Psoas muscle (tissue), 7 donors: ENCODE measurements at regions not wholly inside any gene's neighbourhood (a gene's known extent, or its start where the extent isn't known, plus 50 kb on each side); places are given as distances from the start of the nearest gene placed in this dataset.

ENCODE experiments used
- ATAC-seq, 4 donors: fragments of 200-7000 bp; cut with Tn5 transposase; one replicate each; pipeline ENCODE4 v1.9.1; 2020; ENCODE audit warnings: moderate library complexity in 3 of 4, mild to moderate bottlenecking in 2 of 4
- DNase-seq, 2 donors: peaks; one replicate each; pipeline ENCODE4 v3.0.0-alpha.2; 2020
- H3K27ac ChIP-seq: fragments of 200-600 bp; one replicate; pipeline ENCODE4 v1.8.0; 2022
- H3K27me3 ChIP-seq, 3 donors: fragments of 200-600 bp in 1 of 3; one replicate each; pipeline versions ENCODE4 v1.6.1 to v1.8.0; 2013 to 2022; ENCODE audit warnings: low read length in 2 of 3, mild to moderate bottlenecking in 2 of 3, moderate library complexity in 1 of 3; ENCODE audit not compliant: insufficient read depth in 3 of 3
- H3K36me3 ChIP-seq, 2 donors: fragments of 200-600 bp in 1 of 2; one replicate each; pipeline versions ENCODE4 v1.6.1 to v1.8.0; 2013 to 2022; ENCODE audit warnings: low read depth in 1 of 2, mild to moderate bottlenecking in 1 of 2, moderate library complexity in 1 of 2; ENCODE audit not compliant: insufficient read depth in 1 of 2
- H3K4me1 ChIP-seq: fragments of 200-600 bp; one replicate; pipeline ENCODE4 v1.8.0; 2022
- H3K4me3 ChIP-seq: fragments of 200-600 bp; one replicate; pipeline ENCODE4 v1.8.0; 2022; ENCODE audit warnings: mild to moderate bottlenecking
- H3K9me3 ChIP-seq: fragments of 200-600 bp; one replicate; pipeline ENCODE4 v1.8.0; 2022
- WGBS, 3 donors: extraction: QIAGEN DNeasy Blood & Tissue Kit; methylation state at CpG; one replicate each; pipeline versions ENCODE4 v1.1.6 to v1.1.7; 2013; 5-methylcytosine and 5-hydroxymethylcytosine counted together
- intact Hi-C, 2 donors: fragments of 100-400 bp; cut with DNase I; formaldehyde crosslinking; loops; one replicate each; pipeline versions ENCODE4 v1.11.0 to v1.14.2; 2022
- TF ChIP-seq, protein P1 (sequence below): fragments of 200-600 bp; IDR thresholded peaks from one replicate; pipeline ENCODE4 v1.8.0; 2022; ENCODE audit warnings: antibody characterized with exemption
- donor health status: healthy with polysubstance abuse.
- donor health status: DM: no; HTN: no; CAD: no; lungs with moderate emphysema.
- donor health status: Bipolar disorder and iron deficiency.
- donor health status: healthy.
- donor health status: DM: yes; HTN: yes; CAD: no.
- donor health status: DM: no; HTN: no; CAD: no.
- donor health status: DM: yes; HTN: yes; CAD: no.

DNA sequence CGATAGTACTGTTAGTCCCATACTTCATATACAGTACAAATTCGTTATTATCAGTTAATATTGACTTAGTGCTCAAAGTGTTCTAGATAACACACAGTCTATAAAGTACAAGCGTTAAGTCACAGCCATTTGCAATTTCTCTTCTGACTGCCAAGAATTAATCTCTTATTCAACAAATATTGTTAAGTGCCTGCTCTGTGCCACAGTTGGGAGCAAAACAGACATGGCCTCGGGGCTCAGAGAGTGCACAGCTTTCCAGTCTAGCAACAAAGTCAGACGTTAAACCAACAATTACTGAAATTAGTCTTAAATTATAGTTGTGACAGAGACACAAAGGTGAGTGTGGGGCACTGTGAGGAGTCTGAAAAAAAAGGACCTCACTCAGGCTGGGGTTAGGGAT lies 113.0 kb upstream of the DPP6 start:
- DNase-seq (no peak), ATAC-seq (no peak)
- intact Hi-C loops: no loop called here
- H3K27me3 ChIP-seq: no peaks in the 10 kb centered on the region
- WGBS, 3 donors: 67 to 74% (median 72%) methylated on average over 5 of the region's 5 CpGs
- no peaks in the 10 kb centered on the region for H3K36me3 ChIP-seq
- H3K9me3 ChIP-seq: no peaks in the 10 kb centered on the region
- TF ChIP-seq, protein P1, sequence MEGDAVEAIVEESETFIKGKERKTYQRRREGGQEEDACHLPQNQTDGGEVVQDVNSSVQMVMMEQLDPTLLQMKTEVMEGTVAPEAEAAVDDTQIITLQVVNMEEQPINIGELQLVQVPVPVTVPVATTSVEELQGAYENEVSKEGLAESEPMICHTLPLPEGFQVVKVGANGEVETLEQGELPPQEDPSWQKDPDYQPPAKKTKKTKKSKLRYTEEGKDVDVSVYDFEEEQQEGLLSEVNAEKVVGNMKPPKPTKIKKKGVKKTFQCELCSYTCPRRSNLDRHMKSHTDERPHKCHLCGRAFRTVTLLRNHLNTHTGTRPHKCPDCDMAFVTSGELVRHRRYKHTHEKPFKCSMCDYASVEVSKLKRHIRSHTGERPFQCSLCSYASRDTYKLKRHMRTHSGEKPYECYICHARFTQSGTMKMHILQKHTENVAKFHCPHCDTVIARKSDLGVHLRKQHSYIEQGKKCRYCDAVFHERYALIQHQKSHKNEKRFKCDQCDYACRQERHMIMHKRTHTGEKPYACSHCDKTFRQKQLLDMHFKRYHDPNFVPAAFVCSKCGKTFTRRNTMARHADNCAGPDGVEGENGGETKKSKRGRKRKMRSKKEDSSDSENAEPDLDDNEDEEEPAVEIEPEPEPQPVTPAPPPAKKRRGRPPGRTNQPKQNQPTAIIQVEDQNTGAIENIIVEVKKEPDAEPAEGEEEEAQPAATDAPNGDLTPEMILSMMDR: no peak
- H3K27ac ChIP-seq: no peak overlapping the region
- no peaks in the 10 kb centered on the region for H3K4me1 ChIP-seq
- H3K4me3 ChIP-seq: no peak overlapping the region

DNA sequence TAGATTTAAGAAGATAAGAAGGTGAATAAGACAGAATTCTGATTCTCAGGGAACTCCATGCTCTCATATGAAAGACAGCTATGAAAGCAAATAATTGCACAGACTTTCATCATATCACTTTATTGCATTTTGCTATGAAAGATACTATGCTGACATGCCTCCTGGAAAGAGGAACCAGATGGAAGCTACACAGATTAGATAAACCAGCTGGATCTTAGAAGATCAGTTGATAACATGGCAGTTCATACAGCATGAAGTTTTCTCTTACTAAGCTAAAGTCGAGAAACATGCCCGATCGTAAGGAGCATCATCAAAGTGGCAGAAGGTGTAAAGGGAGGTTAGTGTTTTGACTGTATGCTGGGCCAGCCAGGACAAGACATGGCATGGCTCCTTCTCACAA lies 112.5 kb upstream of the DPP6 start:
- H3K4me3 ChIP-seq: no peak overlapping the region
- 89 to 95% (median 90%) methylated on average over 3 of the region's 3 CpGs for WGBS, 3 donors
- H3K27ac ChIP-seq: no peak overlapping the region
- H3K27me3 ChIP-seq: no peaks in the 10 kb centered on the region
- H3K36me3 ChIP-seq: no peaks in the 10 kb centered on the region
- intact Hi-C loops: no loop called here
- H3K9me3 ChIP-seq: no peaks in the 10 kb centered on the region
- H3K4me1 ChIP-seq: no peaks in the 10 kb centered on the region
- TF ChIP-seq, protein P1: no peak
- DNase-seq (no peak), ATAC-seq (no peak)

DNA sequence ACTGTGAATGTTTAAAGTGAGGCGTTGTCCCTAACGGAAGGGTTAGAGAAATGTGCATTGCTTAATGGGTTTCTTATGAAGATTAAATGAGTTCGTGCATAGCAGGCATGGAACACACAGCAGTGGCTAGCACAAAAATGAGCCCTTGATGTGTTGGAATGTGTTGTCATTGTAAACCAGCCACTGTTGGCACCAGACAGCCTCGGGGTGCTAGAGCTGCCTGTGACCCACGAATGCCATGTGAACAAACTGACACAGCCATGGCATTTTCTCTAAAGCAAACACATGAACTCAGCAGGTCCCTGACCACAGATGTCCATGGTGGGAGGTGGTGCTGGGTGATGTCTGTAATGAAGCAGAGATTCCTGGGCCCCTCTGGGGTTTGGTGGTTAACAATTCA lies 111.1 kb upstream of the DPP6 start:
- ATAC-seq (no peak), DNase-seq (no peak)
- Histone ChIP-seq H3K4me3 (no peak overlapping the region), H3K36me3 (no peaks in the 10 kb centered on the region), H3K27me3 (no peaks in the 10 kb centered on the region), H3K27ac (no peak overlapping the region), H3K9me3 (no peaks in the 10 kb centered on the region), H3K4me1 (no peaks in the 10 kb centered on the region)
- 66 to 81% (median 78%) methylated on average over 5 of the region's 5 CpGs for WGBS, 3 donors
- intact Hi-C loops: no loop called here
- TF ChIP-seq, protein P1: no peak

DNA sequence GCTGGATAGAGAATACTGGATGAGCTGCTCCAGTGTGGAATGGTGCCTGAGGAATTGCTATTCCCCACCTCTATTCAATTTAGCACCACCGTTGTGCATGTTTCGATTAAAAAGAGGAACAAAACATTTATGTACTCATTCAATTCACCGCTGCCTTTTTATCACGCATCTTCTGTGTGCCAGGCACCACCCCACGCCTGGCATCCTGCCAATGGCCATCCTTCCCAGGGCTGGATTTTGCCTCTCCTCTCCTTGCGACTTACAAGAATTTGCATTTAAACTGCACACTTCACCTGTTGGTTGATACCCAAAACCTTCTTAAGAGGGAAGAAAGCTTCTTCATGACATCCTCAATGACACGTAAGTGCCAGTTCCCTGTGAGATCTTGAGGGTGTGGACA lies 110.2 kb upstream of the DPP6 start:
- TF ChIP-seq, protein P1: no peak
- ATAC-seq: no peak

DNA sequence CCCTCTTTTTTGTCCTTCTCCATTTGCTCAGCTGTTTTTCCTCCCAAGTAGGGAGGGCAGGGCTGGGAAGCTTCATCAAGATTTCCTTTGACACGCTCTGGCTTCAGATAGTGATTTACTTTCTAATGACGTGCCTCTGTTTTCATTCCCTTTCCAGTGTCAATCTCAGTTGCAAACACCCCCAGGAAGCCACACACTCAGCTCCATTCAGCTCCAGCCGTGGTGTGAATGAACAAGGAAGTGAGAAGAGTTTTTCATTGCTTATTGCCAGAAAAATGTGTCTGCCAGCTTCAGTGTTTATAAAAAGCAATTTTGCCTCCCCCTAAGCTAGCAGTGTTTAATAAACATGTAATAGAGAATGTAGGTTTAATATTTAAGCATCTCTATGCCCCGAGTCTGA lies 108.7 kb upstream of the DPP6 start:
- TF ChIP-seq, protein P1: no peak
- no peaks in the 10 kb centered on the region for H3K36me3 ChIP-seq
- intact Hi-C loops: no loop called here
- no peaks in the 10 kb centered on the region for H3K4me1 ChIP-seq
- ATAC-seq (no peak), DNase-seq (no peak)
- no peaks in the 10 kb centered on the region for H3K27me3 ChIP-seq
- H3K27ac ChIP-seq: no peak overlapping the region
- H3K9me3 ChIP-seq: no peaks in the 10 kb centered on the region
- WGBS, 3 donors: 8 to 14% (median 8%) methylated on average over 4 of the region's 4 CpGs
- H3K4me3 ChIP-seq: no peak overlapping the region

More for the DNA sequence above, 110.2 kb upstream of the DPP6 start:
- 81 to 84% (median 82%) methylated on average over 7 of the region's 7 CpGs for WGBS, 3 donors
- H3K4me3 ChIP-seq: no peak overlapping the region
- no peak overlapping the region for H3K27ac ChIP-seq
- no peaks in the 10 kb centered on the region for H3K4me1 ChIP-seq
- no peaks in the 10 kb centered on the region for H3K27me3 ChIP-seq
- no peaks in the 10 kb centered on the region for H3K36me3 ChIP-seq
- DNase-seq: no peak
- intact Hi-C loops: no loop called here
- no peaks in the 10 kb centered on the region for H3K9me3 ChIP-seq
